ENCODE measurements at regions not wholly inside any gene's neighbourhood (a gene's known extent, or its start where the extent isn't known, plus 50 kb on each side); places are given as distances from the start of the nearest gene placed in this dataset.

- ChIA-PET POLR2A (ENCODE audit: partially characterized antibody) (no interaction called here), CTCF (ENCODE audit: partially characterized antibody) (no interaction called here)
- intact Hi-C loops (cut with micrococcal nuclease): no loop called here
- H3K9me3 Mint-ChIP-seq: no peaks in the 10 kb centered on the region
- Histone ChIP-seq H3K36me3 (ENCODE audit: insufficient read depth, low read length) (no peaks in the 10 kb centered on the region), H3K27me3 (ENCODE audit: insufficient read depth, low read length) (no peaks in the 10 kb centered on the region), H3K27ac (ENCODE audit: low read depth, low read length) (no peak overlapping the region), H3K9me3 (ENCODE audit: control insufficient read depth in 1 of 2, low read length in 2 of 2) (no peaks in the 10 kb centered on the region), H3K4me3 (ENCODE audit: low read length in 2 of 2) (no peak overlapping the region), H3K4me1 (ENCODE audit: insufficient read depth, low read length) (no peaks in the 10 kb centered on the region)
- no peak overlapping the region for H3K27ac Mint-ChIP-seq
- no peak overlapping the region for H3K4me3 Mint-ChIP-seq
- DNase-seq: no peak
- no peaks in the 10 kb centered on the region for H3K36me3 Mint-ChIP-seq
- H3K27me3 Mint-ChIP-seq: no peaks in the 10 kb centered on the region
- H3K4me1 Mint-ChIP-seq: no peaks in the 10 kb centered on the region
Observed at GRCh38 chr2:83956991-83957390, 502.1 kb downstream of the SUCLG1 start.

GRCh38 chr2:83953697-83954096 lies 505.4 kb downstream of the SUCLG1 start:
- no peak for DNase-seq
- Histone ChIP-seq H3K27me3 (ENCODE audit: insufficient read depth, low read length) (no peaks in the 10 kb centered on the region), H3K9me3 (ENCODE audit: control insufficient read depth in 1 of 2, low read length in 2 of 2) (no peaks in the 10 kb centered on the region), H3K27ac (ENCODE audit: low read depth, low read length) (no peak overlapping the region), H3K36me3 (ENCODE audit: insufficient read depth, low read length) (no peaks in the 10 kb centered on the region), H3K4me3 (ENCODE audit: low read length in 2 of 2) (no peak overlapping the region), H3K4me1 (ENCODE audit: insufficient read depth, low read length) (no peaks in the 10 kb centered on the region)
- intact Hi-C loops (cut with micrococcal nuclease): no loop called here
- ChIA-PET CTCF (ENCODE audit: partially characterized antibody) (no interaction called here), POLR2A (ENCODE audit: partially characterized antibody) (no interaction called here)
- no peaks in the 10 kb centered on the region for H3K9me3 Mint-ChIP-seq
- no peaks in the 10 kb centered on the region for H3K4me1 Mint-ChIP-seq
- no peak overlapping the region for H3K4me3 Mint-ChIP-seq
- no peak overlapping the region for H3K27ac Mint-ChIP-seq
- no peaks in the 10 kb centered on the region for H3K36me3 Mint-ChIP-seq
- peaks cover 2% of the 10 kb centered on the region in 2 donors for H3K27me3 Mint-ChIP-seq

- peaks cover 2 to 3% of the 10 kb centered on the region in 2 donors for H3K27me3 Mint-ChIP-seq
- CTCF ChIA-PET (ENCODE audit: partially characterized antibody): interaction anchor here (0.9 kb wide), 1 partner anchor 9 kb away, joined by 3 read pairs; no protein-coding TSS in a partner anchor
- H3K4me3 Mint-ChIP-seq: no peak overlapping the region
- no peaks in the 10 kb centered on the region for H3K36me3 Mint-ChIP-seq
- Histone ChIP-seq H3K27me3 (ENCODE audit: insufficient read depth, low read length) (no peaks in the 10 kb centered on the region), H3K36me3 (ENCODE audit: insufficient read depth, low read length) (no peaks in the 10 kb centered on the region), H3K4me3 (ENCODE audit: low read length in 2 of 2) (no peak overlapping the region), H3K27ac (ENCODE audit: low read depth, low read length) (no peak overlapping the region), H3K4me1 (ENCODE audit: insufficient read depth, low read length) (no peaks in the 10 kb centered on the region), H3K9me3 (ENCODE audit: control insufficient read depth in 1 of 2, low read length in 2 of 2) (no peaks in the 10 kb centered on the region)
- no peaks in the 10 kb centered on the region for H3K4me1 Mint-ChIP-seq
- no peak overlapping the region for H3K27ac Mint-ChIP-seq
- no peak for DNase-seq
- POLR2A ChIA-PET (ENCODE audit: partially characterized antibody): no interaction called here
- no peaks in the 10 kb centered on the region for H3K9me3 Mint-ChIP-seq
- intact Hi-C loops (cut with micrococcal nuclease): no loop called here
Observed at GRCh38 chr2:83951378-83951947, 507.6 kb downstream of the SUCLG1 start.

GRCh38 chr2:83949361-83949760 lies 509.7 kb downstream of the SUCLG1 start:
- CTCF ChIA-PET (ENCODE audit: partially characterized antibody): no interaction called here
- H3K9me3 ChIP-seq (ENCODE audit: control insufficient read depth in 1 of 2, low read length in 2 of 2): no peaks in the 10 kb centered on the region
- no peaks in the 10 kb centered on the region for H3K27me3 ChIP-seq (ENCODE audit: insufficient read depth, low read length)
- H3K36me3 ChIP-seq (ENCODE audit: insufficient read depth, low read length): no peaks in the 10 kb centered on the region
- no peaks in the 10 kb centered on the region for H3K9me3 Mint-ChIP-seq
- H3K36me3 Mint-ChIP-seq: no peaks in the 10 kb centered on the region
- H3K27ac ChIP-seq (ENCODE audit: low read depth, low read length): no peak overlapping the region
- H3K4me1 ChIP-seq (ENCODE audit: insufficient read depth, low read length): no peaks in the 10 kb centered on the region
- no peak overlapping the region for H3K27ac Mint-ChIP-seq
- no peaks in the 10 kb centered on the region for H3K4me1 Mint-ChIP-seq
- intact Hi-C loops (cut with micrococcal nuclease): no loop called here
- no peak overlapping the region for H3K4me3 Mint-ChIP-seq
- POLR2A ChIA-PET (ENCODE audit: partially characterized antibody): no interaction called here
- DNase-seq: no peak
- H3K4me3 ChIP-seq (ENCODE audit: low read length in 2 of 2): no peak overlapping the region
- peaks cover 2 to 3% of the 10 kb centered on the region in 2 donors for H3K27me3 Mint-ChIP-seq

- DNase-seq: no peak
- Mint-ChIP-seq H3K4me3 (no peak overlapping the region), H3K4me1 (no peaks in the 10 kb centered on the region), H3K36me3 (no peaks in the 10 kb centered on the region), H3K9me3 (no peaks in the 10 kb centered on the region), H3K27ac (no peak overlapping the region), H3K27me3 (peaks cover 1% of the 10 kb centered on the region in 2 donors)
- Histone ChIP-seq H3K27ac (ENCODE audit: low read depth, low read length) (no peak overlapping the region), H3K27me3 (ENCODE audit: insufficient read depth, low read length) (no peaks in the 10 kb centered on the region), H3K9me3 (ENCODE audit: control insufficient read depth in 1 of 2, low read length in 2 of 2) (no peaks in the 10 kb centered on the region), H3K4me1 (ENCODE audit: insufficient read depth, low read length) (no peaks in the 10 kb centered on the region), H3K36me3 (ENCODE audit: insufficient read depth, low read length) (no peaks in the 10 kb centered on the region), H3K4me3 (ENCODE audit: low read length in 2 of 2) (no peak overlapping the region)
- intact Hi-C loops (cut with micrococcal nuclease): no loop called here
- ChIA-PET CTCF (ENCODE audit: partially characterized antibody) (no interaction called here), POLR2A (ENCODE audit: partially characterized antibody) (no interaction called here)
Observed at GRCh38 chr2:83944191-83944590, 514.9 kb downstream of the SUCLG1 start.

- no peaks in the 10 kb centered on the region for H3K4me1 ChIP-seq (ENCODE audit: insufficient read depth, low read length)
- H3K36me3 ChIP-seq (ENCODE audit: insufficient read depth, low read length): no peaks in the 10 kb centered on the region
- no peak overlapping the region for H3K4me3 ChIP-seq (ENCODE audit: low read length in 2 of 2)
- no peak for DNase-seq
- H3K9me3 ChIP-seq (ENCODE audit: control insufficient read depth in 1 of 2, low read length in 2 of 2): no peaks in the 10 kb centered on the region
- POLR2A ChIA-PET (ENCODE audit: partially characterized antibody): no interaction called here
- Mint-ChIP-seq H3K9me3 (no peaks in the 10 kb centered on the region), H3K4me3 (no peak overlapping the region), H3K27ac (no peak overlapping the region), H3K36me3 (no peaks in the 10 kb centered on the region), H3K4me1 (no peaks in the 10 kb centered on the region), H3K27me3 (peaks cover 1% of the 10 kb centered on the region in 2 donors)
- no peaks in the 10 kb centered on the region for H3K27me3 ChIP-seq (ENCODE audit: insufficient read depth, low read length)
- intact Hi-C loops (cut with micrococcal nuclease): no loop called here
- no peak overlapping the region for H3K27ac ChIP-seq (ENCODE audit: low read depth, low read length)
- CTCF ChIA-PET (ENCODE audit: partially characterized antibody): no interaction called here
Observed at GRCh38 chr2:83943265-83943664, 515.8 kb downstream of the SUCLG1 start.

GRCh38 chr2:83941886-83942285 lies 517.2 kb downstream of the SUCLG1 start:
- H3K36me3 Mint-ChIP-seq: no peaks in the 10 kb centered on the region

GRCh38 chr2:83933749-83934148 lies 525.3 kb downstream of the SUCLG1 start:
- Mint-ChIP-seq H3K4me1 (no peaks in the 10 kb centered on the region), H3K27me3 (peaks cover 0 to 2% of the 10 kb centered on the region in 2 donors), H3K4me3 (no peak overlapping the region), H3K36me3 (no peaks in the 10 kb centered on the region), H3K27ac (no peak overlapping the region), H3K9me3 (no peaks in the 10 kb centered on the region)
- DNase-seq: no peak
- intact Hi-C loops (cut with micrococcal nuclease): no loop called here
- Histone ChIP-seq H3K4me3 (ENCODE audit: low read length in 2 of 2) (no peak overlapping the region), H3K4me1 (ENCODE audit: insufficient read depth, low read length) (no peaks in the 10 kb centered on the region), H3K36me3 (ENCODE audit: insufficient read depth, low read length) (no peaks in the 10 kb centered on the region), H3K27me3 (ENCODE audit: insufficient read depth, low read length) (no peaks in the 10 kb centered on the region), H3K9me3 (ENCODE audit: control insufficient read depth in 1 of 2, low read length in 2 of 2) (no peaks in the 10 kb centered on the region), H3K27ac (ENCODE audit: low read depth, low read length) (no peak overlapping the region)
- ChIA-PET POLR2A (ENCODE audit: partially characterized antibody) (no interaction called here), CTCF (ENCODE audit: partially characterized antibody) (no interaction called here)

More at GRCh38 chr2:83941886-83942285, 517.2 kb downstream of the SUCLG1 start:
- Histone ChIP-seq H3K4me1 (ENCODE audit: insufficient read depth, low read length) (no peaks in the 10 kb centered on the region), H3K36me3 (ENCODE audit: insufficient read depth, low read length) (no peaks in the 10 kb centered on the region), H3K4me3 (ENCODE audit: low read length in 2 of 2) (no peak overlapping the region), H3K27me3 (ENCODE audit: insufficient read depth, low read length) (no peaks in the 10 kb centered on the region), H3K27ac (ENCODE audit: low read depth, low read length) (no peak overlapping the region), H3K9me3 (ENCODE audit: control insufficient read depth in 1 of 2, low read length in 2 of 2) (no peaks in the 10 kb centered on the region)
- H3K4me1 Mint-ChIP-seq: no peaks in the 10 kb centered on the region
- ChIA-PET CTCF (ENCODE audit: partially characterized antibody) (no interaction called here), POLR2A (ENCODE audit: partially characterized antibody) (no interaction called here)
- no peak for DNase-seq
- H3K9me3 Mint-ChIP-seq: no peaks in the 10 kb centered on the region
- no peak overlapping the region for H3K4me3 Mint-ChIP-seq
- H3K27ac Mint-ChIP-seq: no peak overlapping the region
- H3K27me3 Mint-ChIP-seq: peaks cover 0 to 3% of the 10 kb centered on the region in 2 donors
- intact Hi-C loops (cut with micrococcal nuclease): no loop called here

Data from CD4-positive, alpha-beta memory T cell (primary cell).